ENCODE measurements at regions not wholly inside any gene's neighbourhood (a gene's known extent, or its start where the extent isn't known, plus 50 kb on each side); places are given as distances from the start of the nearest gene placed in this dataset.

DNA sequence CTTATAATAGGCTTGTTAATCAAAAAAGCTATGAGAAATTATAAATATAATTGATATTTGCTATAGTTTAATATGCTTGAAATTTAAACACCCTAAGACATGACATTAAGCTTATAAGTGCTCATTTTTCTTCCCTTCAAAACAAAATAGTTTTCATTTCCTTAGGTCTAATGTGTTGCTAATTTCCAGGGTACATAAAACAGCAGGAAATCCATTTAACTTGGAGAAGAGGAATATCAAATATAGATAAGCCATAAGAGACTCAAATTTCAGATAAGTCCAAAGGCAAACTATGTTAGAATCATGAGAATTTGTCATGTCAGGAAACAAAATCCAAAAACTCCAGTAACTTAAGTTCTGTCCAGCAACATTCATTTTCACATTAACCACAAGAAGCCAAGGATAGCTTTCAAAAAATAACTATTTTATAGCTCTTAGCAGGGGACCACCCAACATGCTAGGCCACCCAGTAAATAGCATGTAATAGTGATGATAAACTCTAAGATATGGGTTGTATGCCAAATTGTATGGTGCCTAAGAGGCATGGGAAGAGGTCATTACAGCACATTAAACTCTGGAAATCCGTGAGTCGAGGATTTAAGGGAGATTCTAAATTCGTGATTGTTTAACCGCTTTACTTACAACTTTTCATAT is 298.1 kb downstream of the CRPPA start:
- H3K4me3 ChIP-seq (ENCODE audit: low read depth, low read length), result no peak overlapping the region
- TF ChIP-seq, protein P1, sequence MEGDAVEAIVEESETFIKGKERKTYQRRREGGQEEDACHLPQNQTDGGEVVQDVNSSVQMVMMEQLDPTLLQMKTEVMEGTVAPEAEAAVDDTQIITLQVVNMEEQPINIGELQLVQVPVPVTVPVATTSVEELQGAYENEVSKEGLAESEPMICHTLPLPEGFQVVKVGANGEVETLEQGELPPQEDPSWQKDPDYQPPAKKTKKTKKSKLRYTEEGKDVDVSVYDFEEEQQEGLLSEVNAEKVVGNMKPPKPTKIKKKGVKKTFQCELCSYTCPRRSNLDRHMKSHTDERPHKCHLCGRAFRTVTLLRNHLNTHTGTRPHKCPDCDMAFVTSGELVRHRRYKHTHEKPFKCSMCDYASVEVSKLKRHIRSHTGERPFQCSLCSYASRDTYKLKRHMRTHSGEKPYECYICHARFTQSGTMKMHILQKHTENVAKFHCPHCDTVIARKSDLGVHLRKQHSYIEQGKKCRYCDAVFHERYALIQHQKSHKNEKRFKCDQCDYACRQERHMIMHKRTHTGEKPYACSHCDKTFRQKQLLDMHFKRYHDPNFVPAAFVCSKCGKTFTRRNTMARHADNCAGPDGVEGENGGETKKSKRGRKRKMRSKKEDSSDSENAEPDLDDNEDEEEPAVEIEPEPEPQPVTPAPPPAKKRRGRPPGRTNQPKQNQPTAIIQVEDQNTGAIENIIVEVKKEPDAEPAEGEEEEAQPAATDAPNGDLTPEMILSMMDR (IDR thresholded peaks at IDR 0.05; ENCODE audit: borderline replicate concordance, insufficient read depth, low read depth, low read length), result no peak

DNA sequence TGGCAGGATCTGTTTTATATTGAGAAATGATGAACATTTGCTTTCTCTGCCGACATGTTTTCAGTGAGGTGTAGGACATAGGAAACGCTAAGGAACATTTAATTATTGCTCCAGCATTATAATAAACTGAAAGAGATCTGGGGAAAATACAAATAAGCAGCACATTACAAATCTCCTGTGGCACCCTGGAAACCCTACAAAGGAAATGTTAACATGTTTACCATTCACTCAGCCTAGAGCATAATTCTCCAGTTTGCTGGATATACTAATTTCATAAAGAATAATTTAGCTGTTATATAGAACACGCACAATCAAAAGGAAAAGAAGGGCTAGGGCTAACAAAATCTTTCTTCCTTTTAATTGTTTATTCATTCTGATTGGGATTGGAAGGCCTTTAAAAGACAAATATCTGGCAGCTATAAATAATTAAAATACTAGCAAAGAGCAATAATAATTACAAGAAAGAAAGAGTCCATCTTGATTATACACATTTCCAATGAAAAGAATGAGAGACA is 299.4 kb downstream of the CRPPA start:
- TF ChIP-seq, protein P1 (IDR thresholded peaks at IDR 0.05; ENCODE audit: borderline replicate concordance, insufficient read depth, low read depth, low read length), result no peak
- no peak overlapping the region for H3K4me3 ChIP-seq (ENCODE audit: low read depth, low read length)

DNA sequence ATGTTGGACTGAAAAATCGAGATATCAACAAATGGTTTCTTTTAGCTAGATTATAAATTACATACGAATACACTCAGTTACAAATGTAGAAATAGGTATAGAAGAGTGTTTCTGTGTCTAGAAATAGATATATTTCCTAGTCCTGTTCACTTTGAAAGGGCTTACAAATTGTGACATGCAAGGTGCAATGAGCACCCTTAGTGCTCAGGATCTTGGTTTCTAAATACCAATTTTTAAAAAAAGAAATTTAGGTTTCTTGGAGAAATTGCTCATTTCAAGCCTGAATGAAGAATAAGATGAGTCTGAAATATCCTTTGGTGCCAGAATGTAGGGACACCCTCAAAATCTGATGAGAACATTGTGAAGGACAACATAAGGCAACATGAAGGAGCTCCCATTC is 306.0 kb downstream of the CRPPA start:
- H3K4me3 ChIP-seq (ENCODE audit: low read depth, low read length), result no peak overlapping the region
- TF ChIP-seq, protein P1 (IDR thresholded peaks at IDR 0.05; ENCODE audit: borderline replicate concordance, insufficient read depth, low read depth, low read length), result no peak

DNA sequence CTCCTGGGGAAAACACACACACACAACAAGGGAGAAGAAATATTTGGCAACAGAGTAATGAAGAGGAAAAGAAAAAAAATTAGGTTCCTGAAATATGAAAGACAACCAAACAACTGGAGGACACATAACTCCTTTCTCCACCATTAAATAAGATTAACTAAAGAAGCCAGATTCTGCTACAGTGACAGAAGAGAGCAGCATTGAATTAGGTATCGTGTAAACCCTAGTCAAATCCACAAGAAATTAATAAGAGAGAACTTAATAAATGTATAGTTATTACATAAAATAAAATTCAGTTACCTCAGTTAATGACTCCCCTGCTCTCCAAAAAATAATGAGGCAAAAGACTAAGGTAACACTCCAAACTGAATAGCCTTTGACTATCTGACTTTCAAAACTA is 306.7 kb downstream of the CRPPA start:
- H3K4me3 ChIP-seq (ENCODE audit: low read depth, low read length), result no peak overlapping the region
- TF ChIP-seq, protein P1 (IDR thresholded peaks at IDR 0.05; ENCODE audit: borderline replicate concordance, insufficient read depth, low read depth, low read length), result no peak

DNA sequence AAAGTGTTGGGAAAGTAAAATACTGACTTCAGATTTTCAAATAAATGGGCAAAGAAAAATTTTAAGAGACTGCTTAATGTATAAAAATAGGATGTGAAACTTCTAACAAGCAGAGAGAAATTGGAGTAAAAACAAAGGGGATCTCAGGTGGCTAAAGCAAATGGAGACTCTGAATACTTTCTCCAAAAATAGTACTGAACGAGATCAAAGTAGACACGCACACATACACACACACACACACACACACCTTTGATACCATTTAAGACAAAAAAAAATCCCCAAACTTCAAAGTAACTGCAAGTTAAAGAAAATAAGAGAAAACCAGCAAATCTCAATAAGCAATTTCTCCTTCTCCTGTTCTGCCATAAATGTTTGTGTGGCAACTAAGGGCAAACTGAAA is 307.3 kb downstream of the CRPPA start:
- no peak overlapping the region for H3K4me3 ChIP-seq (ENCODE audit: low read depth, low read length)
- TF ChIP-seq, protein P1 (IDR thresholded peaks at IDR 0.05; ENCODE audit: borderline replicate concordance, insufficient read depth, low read depth, low read length), result no peak

DNA sequence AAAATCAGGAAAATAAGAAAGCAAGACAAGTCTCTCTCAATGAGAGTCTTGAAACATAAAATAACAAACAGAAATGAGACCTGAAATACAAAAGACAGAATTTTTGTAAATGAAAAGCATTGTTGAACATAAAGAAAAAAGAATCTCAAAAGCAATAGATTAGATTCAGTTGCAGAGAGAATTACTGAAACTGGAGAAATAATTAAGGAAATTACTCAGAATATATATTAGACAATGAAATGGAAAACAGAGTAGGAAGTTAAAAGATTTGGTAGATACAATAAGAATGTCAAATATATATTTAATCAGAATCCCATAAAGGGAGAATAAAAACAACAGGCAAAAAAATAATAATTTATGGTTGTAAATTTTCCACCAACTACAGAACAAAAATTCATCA is 308.3 kb downstream of the CRPPA start:
- TF ChIP-seq, protein P1 (IDR thresholded peaks at IDR 0.05; ENCODE audit: borderline replicate concordance, insufficient read depth, low read depth, low read length), result no peak
- no peak overlapping the region for H3K4me3 ChIP-seq (ENCODE audit: low read depth, low read length)

DNA sequence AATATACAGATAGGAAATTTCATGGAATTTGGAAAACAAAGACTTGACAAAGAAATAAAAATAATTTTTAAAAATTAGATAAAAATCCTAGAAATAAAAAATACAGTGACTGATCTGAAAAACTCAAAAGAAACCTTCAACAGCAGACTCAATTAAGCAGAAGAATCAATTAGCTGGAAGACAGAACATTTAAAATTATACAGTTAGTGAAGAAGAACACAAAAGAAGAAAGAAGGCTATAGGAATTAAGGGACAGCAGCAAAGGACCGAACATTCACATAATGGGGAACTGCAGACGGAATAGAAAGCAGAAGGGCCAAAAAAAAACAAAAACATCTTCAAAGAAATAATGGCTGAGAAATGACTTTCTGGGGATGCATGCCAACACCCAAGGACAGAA is 314.5 kb downstream of the CRPPA start:
- H3K4me3 ChIP-seq (ENCODE audit: low read depth, low read length), result no peak overlapping the region
- TF ChIP-seq, protein P1 (IDR thresholded peaks at IDR 0.05; ENCODE audit: borderline replicate concordance, insufficient read depth, low read depth, low read length), result no peak

Data from GM12875 (cell line).